ENCODE measurements at regions not wholly inside any gene's neighbourhood (a gene's known extent, or its start where the extent isn't known, plus 50 kb on each side); places are given as distances from the start of the nearest gene placed in this dataset.

- DNase-seq: no peak
- H3K4me1 ChIP-seq: peaks cover 34 to 41% of the 10 kb centered on the region in 2 donors
Measured at GRCh38 chrX:10048707-10049106, 81.5 kb downstream of the CLDN34 start.

GRCh38 chrX:10049236-10049635, 82.1 kb downstream of the CLDN34 start:
- H3K9me3 ChIP-seq: no peaks in the 10 kb centered on the region
- no peak overlapping the region for H3K27ac ChIP-seq
- intact Hi-C loops (cut with DNase I; ENCODE audit: low total_unique reads) (no loop called here), in situ Hi-C loops (cut with MboI; ENCODE audit: low sequenced_read_pairs in 4 of 4) (no loop called here)
- no peaks in the 10 kb centered on the region for H3K36me3 ChIP-seq
- DNase-seq: no peak
- peaks cover 34 to 40% of the 10 kb centered on the region in 2 donors for H3K4me1 ChIP-seq
- no peaks in the 10 kb centered on the region for H3K27me3 ChIP-seq
- TF ChIP-seq POLR2A (IDR thresholded peaks at IDR 0.05): no peak
- TF ChIP-seq, protein P1, sequence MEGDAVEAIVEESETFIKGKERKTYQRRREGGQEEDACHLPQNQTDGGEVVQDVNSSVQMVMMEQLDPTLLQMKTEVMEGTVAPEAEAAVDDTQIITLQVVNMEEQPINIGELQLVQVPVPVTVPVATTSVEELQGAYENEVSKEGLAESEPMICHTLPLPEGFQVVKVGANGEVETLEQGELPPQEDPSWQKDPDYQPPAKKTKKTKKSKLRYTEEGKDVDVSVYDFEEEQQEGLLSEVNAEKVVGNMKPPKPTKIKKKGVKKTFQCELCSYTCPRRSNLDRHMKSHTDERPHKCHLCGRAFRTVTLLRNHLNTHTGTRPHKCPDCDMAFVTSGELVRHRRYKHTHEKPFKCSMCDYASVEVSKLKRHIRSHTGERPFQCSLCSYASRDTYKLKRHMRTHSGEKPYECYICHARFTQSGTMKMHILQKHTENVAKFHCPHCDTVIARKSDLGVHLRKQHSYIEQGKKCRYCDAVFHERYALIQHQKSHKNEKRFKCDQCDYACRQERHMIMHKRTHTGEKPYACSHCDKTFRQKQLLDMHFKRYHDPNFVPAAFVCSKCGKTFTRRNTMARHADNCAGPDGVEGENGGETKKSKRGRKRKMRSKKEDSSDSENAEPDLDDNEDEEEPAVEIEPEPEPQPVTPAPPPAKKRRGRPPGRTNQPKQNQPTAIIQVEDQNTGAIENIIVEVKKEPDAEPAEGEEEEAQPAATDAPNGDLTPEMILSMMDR (IDR thresholded peaks at IDR 0.05 in 4 of 5, conservative IDR thresholded peaks at IDR 0.05 in 1 of 5): no peak
- no peak overlapping the region for H3K4me3 ChIP-seq
- no peak for ATAC-seq

More at GRCh38 chrX:10048707-10049106, 81.5 kb downstream of the CLDN34 start:
- H3K36me3 ChIP-seq: no peaks in the 10 kb centered on the region
- H3K4me3 ChIP-seq: no peak overlapping the region
- intact Hi-C loops (cut with DNase I; ENCODE audit: low total_unique reads): no loop called here
- peak overlapping the region in 2 of 4 donors; percentile 18 to 42 for H3K27ac ChIP-seq
- ATAC-seq: no peak
- no peaks in the 10 kb centered on the region for H3K27me3 ChIP-seq
- no peaks in the 10 kb centered on the region for H3K9me3 ChIP-seq
- in situ Hi-C loops (cut with MboI; ENCODE audit: low sequenced_read_pairs in 4 of 4): no loop called here
- TF ChIP-seq, protein P1 (IDR thresholded peaks at IDR 0.05 in 4 of 5, conservative IDR thresholded peaks at IDR 0.05 in 1 of 5): no peak
- no peak for TF ChIP-seq POLR2A (IDR thresholded peaks at IDR 0.05)

DNA sequence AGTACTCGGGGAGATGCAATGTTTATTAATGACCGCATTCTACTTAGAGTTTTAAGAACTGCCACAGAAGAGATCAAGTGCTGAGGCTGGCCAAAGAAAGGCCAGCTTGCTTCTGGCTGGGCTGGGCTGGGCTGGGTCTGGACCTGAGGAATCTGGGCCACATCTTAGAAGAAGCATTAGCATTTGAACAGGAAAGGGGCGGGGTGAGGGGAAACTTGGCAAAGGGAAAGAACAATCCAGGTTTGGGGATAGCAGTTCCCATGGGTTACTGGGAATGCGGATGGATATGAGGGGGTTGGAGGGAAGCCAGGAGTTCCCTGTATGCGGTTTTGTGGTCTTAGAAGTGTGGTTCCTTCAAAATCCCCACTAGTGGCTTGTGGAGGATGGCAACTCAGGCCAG, 83.3 kb downstream of the CLDN34 start:
- DNase-seq (no peak), ATAC-seq (no peak)
- no peaks in the 10 kb centered on the region for H3K36me3 ChIP-seq
- no peak for TF ChIP-seq POLR2A (IDR thresholded peaks at IDR 0.05)
- TF ChIP-seq, protein P1 (IDR thresholded peaks at IDR 0.05 in 4 of 5, conservative IDR thresholded peaks at IDR 0.05 in 1 of 5): no peak
- intact Hi-C loops (cut with DNase I; ENCODE audit: low total_unique reads) (loop anchor here (5.0 kb wide), 1 partner anchor 33 kb away; no protein-coding TSS in a partner anchor), in situ Hi-C loops (cut with MboI; ENCODE audit: low sequenced_read_pairs in 4 of 4) (no loop called here)
- no peaks in the 10 kb centered on the region for H3K27me3 ChIP-seq
- peaks cover 32 to 35% of the 10 kb centered on the region in 2 donors for H3K4me1 ChIP-seq
- H3K4me3 ChIP-seq: no peak overlapping the region
- no peak overlapping the region for H3K27ac ChIP-seq
- no peaks in the 10 kb centered on the region for H3K9me3 ChIP-seq

DNA sequence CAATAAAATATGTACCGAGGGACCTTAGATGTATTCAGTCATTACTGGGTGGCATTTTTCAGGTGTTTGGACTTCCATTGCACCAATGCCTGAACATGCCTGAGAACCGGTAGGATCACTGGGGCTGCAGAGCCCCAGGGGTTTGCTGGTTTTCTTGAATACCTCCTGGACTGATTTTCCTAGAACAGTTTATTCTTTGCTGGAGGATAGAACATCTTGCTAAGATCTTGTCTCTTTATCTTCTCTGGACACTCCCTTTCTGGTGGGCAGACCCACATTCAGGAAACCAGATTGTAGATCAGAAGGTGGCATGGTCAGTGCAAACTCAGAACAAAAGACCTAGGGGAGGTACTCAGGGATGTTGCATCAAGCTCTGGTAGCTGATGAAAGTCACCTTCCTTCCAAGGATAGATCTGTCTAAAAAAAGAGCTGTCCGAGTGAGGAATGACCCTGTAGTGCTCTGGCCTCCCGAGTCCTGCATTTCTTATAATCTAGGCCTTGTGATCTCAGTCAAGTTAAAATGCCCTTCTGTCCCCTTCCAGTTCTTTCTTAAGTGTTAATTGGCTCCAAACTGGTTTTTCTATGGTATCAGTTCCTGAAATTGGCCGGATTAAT, 84.8 kb downstream of the CLDN34 start:
- DNase-seq (no peak), ATAC-seq (no peak)
- intact Hi-C loops (cut with DNase I; ENCODE audit: low total_unique reads): loop anchor here (2.0 to 5.0 kb wide), 2 partner anchors 35 to 67 kb away; no protein-coding TSS in a partner anchor
- TF ChIP-seq, protein P1 (IDR thresholded peaks at IDR 0.05 in 4 of 5, conservative IDR thresholded peaks at IDR 0.05 in 1 of 5): no peak
- no peak for TF ChIP-seq POLR2A (IDR thresholded peaks at IDR 0.05)
- Histone ChIP-seq H3K36me3 (no peaks in the 10 kb centered on the region), H3K27me3 (no peaks in the 10 kb centered on the region), H3K27ac (peak overlapping the region in 3 of 4 donors; percentile 26 to 55 (median 52)), H3K4me3 (no peak overlapping the region), H3K9me3 (no peaks in the 10 kb centered on the region), H3K4me1 (peaks cover 28 to 33% of the 10 kb centered on the region in 2 donors)
- in situ Hi-C loops (cut with MboI; ENCODE audit: low sequenced_read_pairs in 4 of 4): no loop called here
